ENCODE measurements at regions not wholly inside any gene's neighbourhood (a gene's known extent, or its start where the extent isn't known, plus 50 kb on each side); places are given as distances from the start of the nearest gene placed in this dataset.
"Not testable (repeated sequence)": the region's sequence is repeated elsewhere in the genome, so short reads cannot be mapped to it uniquely, and the experiment has no call there.

GRCh38 chr11:69894181-69894611 lies 75.0 kb upstream of the FGF3 start:
- no peaks in the 10 kb centered on the region for H3K9me3 ChIP-seq (ENCODE audit: control insufficient read depth in 2 of 2, low read length in 2 of 2)
- H3K27ac ChIP-seq (ENCODE audit: low read length), result no peak overlapping the region
- H3K9ac ChIP-seq (ENCODE audit: low read length in 2 of 2), result no peak overlapping the region
- no peaks in the 10 kb centered on the region for H3K36me3 ChIP-seq (ENCODE audit: control insufficient read depth in 2 of 2, insufficient read depth in 2 of 2, low read length in 2 of 2)
- H3K27me3 ChIP-seq (ENCODE audit: control insufficient read depth in 1 of 2, insufficient read depth in 2 of 2, low read length in 2 of 2), result peaks cover 25 to 32% of the 10 kb centered on the region in 2 donors
- no peak overlapping the region for H3K4me3 ChIP-seq (ENCODE audit: low read length in 2 of 2)
- H3K4me1 ChIP-seq (ENCODE audit: control insufficient read depth, insufficient read depth, low read length), result peaks cover 3% of the 10 kb centered on the region

- Histone ChIP-seq H3K4me3 (ENCODE audit: low read length in 2 of 2) (no peak overlapping the region), H3K36me3 (ENCODE audit: control insufficient read depth in 2 of 2, insufficient read depth in 2 of 2, low read length in 2 of 2) (no peaks in the 10 kb centered on the region), H3K4me1 (ENCODE audit: control insufficient read depth, insufficient read depth, low read length) (peaks cover 3% of the 10 kb centered on the region), H3K27ac (ENCODE audit: low read length) (no peak overlapping the region), H3K27me3 (ENCODE audit: control insufficient read depth in 1 of 2, insufficient read depth in 2 of 2, low read length in 2 of 2) (peaks cover 21 to 29% of the 10 kb centered on the region in 2 donors), H3K9me3 (ENCODE audit: control insufficient read depth in 2 of 2, low read length in 2 of 2) (no peaks in the 10 kb centered on the region), H3K9ac (ENCODE audit: low read length in 2 of 2) (no peak overlapping the region)
Measured at GRCh38 chr11:69894648-69895047, 75.4 kb upstream of the FGF3 start.

GRCh38 chr11:69896250-69896649 lies 77.0 kb upstream of the FGF3 start:
- H3K4me1 ChIP-seq (ENCODE audit: control insufficient read depth, insufficient read depth, low read length), result peaks cover 4% of the 10 kb centered on the region
- H3K4me3 ChIP-seq (ENCODE audit: low read length in 2 of 2), result no peak overlapping the region
- H3K9me3 ChIP-seq (ENCODE audit: control insufficient read depth in 2 of 2, low read length in 2 of 2), result no peaks in the 10 kb centered on the region
- H3K9ac ChIP-seq (ENCODE audit: low read length in 2 of 2), result no peak overlapping the region
- peaks cover 10 to 21% of the 10 kb centered on the region in 2 donors for H3K27me3 ChIP-seq (ENCODE audit: control insufficient read depth in 1 of 2, insufficient read depth in 2 of 2, low read length in 2 of 2)
- no peaks in the 10 kb centered on the region for H3K36me3 ChIP-seq (ENCODE audit: control insufficient read depth in 2 of 2, insufficient read depth in 2 of 2, low read length in 2 of 2)
- H3K27ac ChIP-seq (ENCODE audit: low read length), result no peak overlapping the region

- no peaks in the 10 kb centered on the region for H3K36me3 ChIP-seq (ENCODE audit: control insufficient read depth in 2 of 2, insufficient read depth in 2 of 2, low read length in 2 of 2)
- H3K9ac ChIP-seq (ENCODE audit: low read length in 2 of 2), result no peak overlapping the region
- H3K27ac ChIP-seq (ENCODE audit: low read length), result no peak overlapping the region
- H3K4me3 ChIP-seq (ENCODE audit: low read length in 2 of 2), result no peak overlapping the region
- peaks cover 2% of the 10 kb centered on the region for H3K4me1 ChIP-seq (ENCODE audit: control insufficient read depth, insufficient read depth, low read length)
- peaks cover 7 to 17% of the 10 kb centered on the region in 2 donors for H3K27me3 ChIP-seq (ENCODE audit: control insufficient read depth in 1 of 2, insufficient read depth in 2 of 2, low read length in 2 of 2)
- no peaks in the 10 kb centered on the region for H3K9me3 ChIP-seq (ENCODE audit: control insufficient read depth in 2 of 2, low read length in 2 of 2)
Measured at GRCh38 chr11:69898123-69898522, 78.9 kb upstream of the FGF3 start.

- no peaks in the 10 kb centered on the region for H3K9me3 ChIP-seq (ENCODE audit: control insufficient read depth in 2 of 2, low read length in 2 of 2)
- H3K27me3 ChIP-seq (ENCODE audit: control insufficient read depth in 1 of 2, insufficient read depth in 2 of 2, low read length in 2 of 2), result peaks cover 0 to 8% of the 10 kb centered on the region in 2 donors
- H3K4me3 ChIP-seq (ENCODE audit: low read length in 2 of 2), result no peak overlapping the region
- peaks cover 2% of the 10 kb centered on the region for H3K4me1 ChIP-seq (ENCODE audit: control insufficient read depth, insufficient read depth, low read length)
- no peak overlapping the region for H3K9ac ChIP-seq (ENCODE audit: low read length in 2 of 2)
- no peak overlapping the region for H3K27ac ChIP-seq (ENCODE audit: low read length)
- no peaks in the 10 kb centered on the region for H3K36me3 ChIP-seq (ENCODE audit: control insufficient read depth in 2 of 2, insufficient read depth in 2 of 2, low read length in 2 of 2)
Measured at GRCh38 chr11:69899957-69900821, 81.0 kb upstream of the FGF3 start.

- not testable (repeated sequence) for H3K4me3 ChIP-seq (ENCODE audit: low read length in 2 of 2); H3K4me1 ChIP-seq (ENCODE audit: control insufficient read depth, insufficient read depth, low read length); H3K27me3 ChIP-seq (ENCODE audit: control insufficient read depth in 1 of 2, insufficient read depth in 2 of 2, low read length in 2 of 2); H3K36me3 ChIP-seq (ENCODE audit: control insufficient read depth in 2 of 2, insufficient read depth in 2 of 2, low read length in 2 of 2); H3K9me3 ChIP-seq (ENCODE audit: control insufficient read depth in 2 of 2, low read length in 2 of 2); H3K27ac ChIP-seq (ENCODE audit: low read length); H3K9ac ChIP-seq (ENCODE audit: low read length in 2 of 2)
Measured at GRCh38 chr11:69900822-69901302, 81.6 kb upstream of the FGF3 start.

- Histone ChIP-seq H3K9ac (ENCODE audit: low read length in 2 of 2) (no peak overlapping the region), H3K4me1 (ENCODE audit: control insufficient read depth, insufficient read depth, low read length) (peaks cover 2% of the 10 kb centered on the region), H3K27ac (ENCODE audit: low read length) (no peak overlapping the region)
Measured at GRCh38 chr11:69902337-69902736, 83.1 kb upstream of the FGF3 start.

GRCh38 chr11:69903211-69903610 lies 84.0 kb upstream of the FGF3 start:
- H3K9ac ChIP-seq (ENCODE audit: low read length in 2 of 2), result no peak overlapping the region

More at GRCh38 chr11:69902337-69902736, 83.1 kb upstream of the FGF3 start:
- Histone ChIP-seq H3K36me3 (ENCODE audit: control insufficient read depth in 2 of 2, insufficient read depth in 2 of 2, low read length in 2 of 2) (no peaks in the 10 kb centered on the region), H3K27me3 (ENCODE audit: control insufficient read depth in 1 of 2, insufficient read depth in 2 of 2, low read length in 2 of 2) (peaks cover 4 to 13% of the 10 kb centered on the region in 2 donors), H3K4me3 (ENCODE audit: low read length in 2 of 2) (no peak overlapping the region), H3K9me3 (ENCODE audit: control insufficient read depth in 2 of 2, low read length in 2 of 2) (no peaks in the 10 kb centered on the region)

GRCh38 chr11:69904161-69904973 lies 85.2 kb upstream of the FGF3 start:
- H3K36me3 ChIP-seq (ENCODE audit: control insufficient read depth in 2 of 2, insufficient read depth in 2 of 2, low read length in 2 of 2), result no peaks in the 10 kb centered on the region
- H3K9ac ChIP-seq (ENCODE audit: low read length in 2 of 2), result no peak overlapping the region
- no peak overlapping the region for H3K27ac ChIP-seq (ENCODE audit: low read length)
- H3K4me3 ChIP-seq (ENCODE audit: low read length in 2 of 2), result no peak overlapping the region
- H3K9me3 ChIP-seq (ENCODE audit: control insufficient read depth in 2 of 2, low read length in 2 of 2), result no peaks in the 10 kb centered on the region
- H3K4me1 ChIP-seq (ENCODE audit: control insufficient read depth, insufficient read depth, low read length), result peaks cover 2% of the 10 kb centered on the region
- H3K27me3 ChIP-seq (ENCODE audit: control insufficient read depth in 1 of 2, insufficient read depth in 2 of 2, low read length in 2 of 2), result peaks cover 7 to 16% of the 10 kb centered on the region in 2 donors

More at GRCh38 chr11:69903211-69903610, 84.0 kb upstream of the FGF3 start:
- Histone ChIP-seq H3K4me3 (ENCODE audit: low read length in 2 of 2) (no peak overlapping the region), H3K27ac (ENCODE audit: low read length) (no peak overlapping the region), H3K36me3 (ENCODE audit: control insufficient read depth in 2 of 2, insufficient read depth in 2 of 2, low read length in 2 of 2) (no peaks in the 10 kb centered on the region), H3K27me3 (ENCODE audit: control insufficient read depth in 1 of 2, insufficient read depth in 2 of 2, low read length in 2 of 2) (peaks cover 7 to 14% of the 10 kb centered on the region in 2 donors), H3K9me3 (ENCODE audit: control insufficient read depth in 2 of 2, low read length in 2 of 2) (no peaks in the 10 kb centered on the region), H3K4me1 (ENCODE audit: control insufficient read depth, insufficient read depth, low read length) (peaks cover 2% of the 10 kb centered on the region)

GRCh38 chr11:69904974-69905535 lies 85.8 kb upstream of the FGF3 start:
- no peaks in the 10 kb centered on the region for H3K9me3 ChIP-seq (ENCODE audit: control insufficient read depth in 2 of 2, low read length in 2 of 2)
- peaks cover 7 to 17% of the 10 kb centered on the region in 2 donors for H3K27me3 ChIP-seq (ENCODE audit: control insufficient read depth in 1 of 2, insufficient read depth in 2 of 2, low read length in 2 of 2)
- no peaks in the 10 kb centered on the region for H3K36me3 ChIP-seq (ENCODE audit: control insufficient read depth in 2 of 2, insufficient read depth in 2 of 2, low read length in 2 of 2)
- H3K4me3 ChIP-seq (ENCODE audit: low read length in 2 of 2), result no peak overlapping the region
- H3K27ac ChIP-seq (ENCODE audit: low read length), result no peak overlapping the region
- H3K9ac ChIP-seq (ENCODE audit: low read length in 2 of 2), result no peak overlapping the region
- peaks cover 4% of the 10 kb centered on the region for H3K4me1 ChIP-seq (ENCODE audit: control insufficient read depth, insufficient read depth, low read length)

All from stomach smooth muscle (tissue), 2 donors.